DOHH2 (cell line): ENCODE measurements at regions not wholly inside any gene's neighbourhood (a gene's known extent, or its start where the extent isn't known, plus 50 kb on each side); places are given as distances from the start of the nearest gene placed in this dataset.

Experiments used
- CTCF ChIP-seq: fragments of 200-600 bp; sonication (generic); IDR thresholded peaks from one replicate; pipeline ENCODE4 v1.5.1; 2014; ENCODE audit warnings: antibody characterized with exemption, mild to moderate bottlenecking, low read depth, low read length; ENCODE audit not compliant: poor library complexity, severe bottlenecking
- EZH2phosphoT487 ChIP-seq: fragments of 200-600 bp; sonication (generic); IDR thresholded peaks from 2 replicates; pipeline ENCODE4 v1.6.1; 2017; ENCODE audit warnings: borderline replicate concordance, mild to moderate bottlenecking, antibody characterized with exemption, low read length, moderate library complexity, mixed read lengths

GRCh38 chr5:135643881-135644766, 65.3 kb upstream of the CXCL14 start:
- TF ChIP-seq CTCF (no peak), EZH2phosphoT487 (no peak)
